ENCODE measurements at regions not wholly inside any gene's neighbourhood (a gene's known extent, or its start where the extent isn't known, plus 50 kb on each side); places are given as distances from the start of the nearest gene placed in this dataset.

DNA sequence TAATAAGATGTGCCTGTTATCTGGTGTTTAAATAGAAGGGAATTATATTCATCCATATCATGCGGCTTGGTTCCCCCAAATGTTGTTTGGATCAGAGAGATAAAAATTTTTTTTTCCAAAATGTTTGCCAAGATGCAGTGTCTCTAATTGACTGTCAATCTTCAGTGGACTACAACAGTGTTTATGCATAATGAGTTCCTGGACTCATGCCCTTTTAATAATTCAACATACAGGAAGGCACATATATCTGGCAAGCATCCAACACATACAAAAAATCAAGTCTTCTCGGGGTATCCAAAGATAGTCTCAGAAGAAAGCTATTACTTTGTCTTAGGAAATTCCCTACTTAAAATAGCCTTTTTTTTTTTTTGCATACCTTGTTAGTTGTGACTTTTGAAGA lies 1534.7 kb downstream of the EFNA5 start:
- TF ChIP-seq, protein P1, sequence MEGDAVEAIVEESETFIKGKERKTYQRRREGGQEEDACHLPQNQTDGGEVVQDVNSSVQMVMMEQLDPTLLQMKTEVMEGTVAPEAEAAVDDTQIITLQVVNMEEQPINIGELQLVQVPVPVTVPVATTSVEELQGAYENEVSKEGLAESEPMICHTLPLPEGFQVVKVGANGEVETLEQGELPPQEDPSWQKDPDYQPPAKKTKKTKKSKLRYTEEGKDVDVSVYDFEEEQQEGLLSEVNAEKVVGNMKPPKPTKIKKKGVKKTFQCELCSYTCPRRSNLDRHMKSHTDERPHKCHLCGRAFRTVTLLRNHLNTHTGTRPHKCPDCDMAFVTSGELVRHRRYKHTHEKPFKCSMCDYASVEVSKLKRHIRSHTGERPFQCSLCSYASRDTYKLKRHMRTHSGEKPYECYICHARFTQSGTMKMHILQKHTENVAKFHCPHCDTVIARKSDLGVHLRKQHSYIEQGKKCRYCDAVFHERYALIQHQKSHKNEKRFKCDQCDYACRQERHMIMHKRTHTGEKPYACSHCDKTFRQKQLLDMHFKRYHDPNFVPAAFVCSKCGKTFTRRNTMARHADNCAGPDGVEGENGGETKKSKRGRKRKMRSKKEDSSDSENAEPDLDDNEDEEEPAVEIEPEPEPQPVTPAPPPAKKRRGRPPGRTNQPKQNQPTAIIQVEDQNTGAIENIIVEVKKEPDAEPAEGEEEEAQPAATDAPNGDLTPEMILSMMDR (IDR thresholded peaks at IDR 0.05; ENCODE audit: borderline replicate concordance, extremely low read depth, insufficient read depth), result no peak
- Histone ChIP-seq H3K4me1 (ENCODE audit: control insufficient read depth in 2 of 3, insufficient read depth in 2 of 3, low read depth in 1 of 3, low read length in 3 of 3) (no peaks in the 10 kb centered on the region), H3K27me3 (ENCODE audit: control insufficient read depth, insufficient read depth, low read length) (no peaks in the 10 kb centered on the region), H3K4me3 (ENCODE audit: low read length in 3 of 3) (no peak overlapping the region), H3K9ac (ENCODE audit: low read length in 3 of 3) (no peak overlapping the region), H3K9me3 (ENCODE audit: control insufficient read depth in 2 of 3, insufficient read depth in 1 of 3, low read length in 3 of 3) (no peaks in the 10 kb centered on the region), H3K36me3 (ENCODE audit: control insufficient read depth in 2 of 3, insufficient read depth in 3 of 3, low read length in 3 of 3) (no peaks in the 10 kb centered on the region), H3K27ac (ENCODE audit: low read depth in 2 of 2, low read length in 2 of 2) (no peak overlapping the region)
- DNase-seq (no peak), FAIRE-seq (no peak)
- intact Hi-C loops (cut with DNase I), result no loop called here

DNA sequence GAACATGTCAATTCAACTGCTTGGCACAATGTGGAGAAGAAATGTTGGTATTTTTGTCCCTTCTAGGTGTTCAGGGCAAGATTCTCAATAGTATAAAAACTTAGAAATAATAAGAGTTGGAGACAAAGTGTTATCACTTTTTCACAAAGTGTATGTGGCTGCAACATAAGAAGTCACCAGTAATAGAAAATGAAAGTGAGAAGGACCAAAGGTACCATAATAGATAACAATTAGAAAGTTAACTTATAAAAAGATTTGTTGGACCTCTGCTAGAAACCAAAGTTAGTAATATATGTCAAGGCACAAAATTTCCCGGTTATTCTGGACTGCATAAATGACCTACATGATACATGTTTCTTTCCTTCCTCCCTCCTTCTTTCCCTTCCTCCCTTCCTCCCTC lies 1535.3 kb downstream of the EFNA5 start:
- no peaks in the 10 kb centered on the region for H3K9me3 ChIP-seq (ENCODE audit: control insufficient read depth in 2 of 3, insufficient read depth in 1 of 3, low read length in 3 of 3)
- intact Hi-C loops (cut with DNase I), result no loop called here
- no peaks in the 10 kb centered on the region for H3K27me3 ChIP-seq (ENCODE audit: control insufficient read depth, insufficient read depth, low read length)
- H3K4me3 ChIP-seq (ENCODE audit: low read length in 3 of 3), result no peak overlapping the region
- TF ChIP-seq, protein P1 (IDR thresholded peaks at IDR 0.05; ENCODE audit: borderline replicate concordance, extremely low read depth, insufficient read depth), result no peak
- H3K4me1 ChIP-seq (ENCODE audit: control insufficient read depth in 2 of 3, insufficient read depth in 2 of 3, low read depth in 1 of 3, low read length in 3 of 3), result no peaks in the 10 kb centered on the region
- no peak overlapping the region for H3K9ac ChIP-seq (ENCODE audit: low read length in 3 of 3)
- DNase-seq, result no peak
- H3K36me3 ChIP-seq (ENCODE audit: control insufficient read depth in 2 of 3, insufficient read depth in 3 of 3, low read length in 3 of 3), result no peaks in the 10 kb centered on the region
- no peak overlapping the region for H3K27ac ChIP-seq (ENCODE audit: low read depth in 2 of 2, low read length in 2 of 2)
- no peak for FAIRE-seq

DNA sequence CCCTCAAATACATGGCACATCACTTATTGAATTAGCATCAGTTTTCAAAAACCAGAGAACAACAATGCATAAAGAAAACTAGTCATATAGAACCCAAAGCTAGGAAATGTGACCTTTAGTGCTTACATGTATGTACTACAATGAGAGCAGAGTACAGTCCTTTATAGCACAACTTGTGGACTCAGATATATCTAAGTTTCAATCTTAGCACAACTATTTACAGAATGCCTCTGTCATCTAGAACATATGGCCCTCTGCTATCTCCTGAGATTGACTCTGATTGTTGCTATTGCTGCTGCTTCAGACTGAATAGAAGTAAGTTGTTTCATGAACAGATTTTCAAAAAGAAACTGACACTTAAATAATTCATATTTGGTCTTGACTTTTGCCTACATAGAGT lies 1536.2 kb downstream of the EFNA5 start:
- DNase-seq (no peak), FAIRE-seq (no peak)
- no peaks in the 10 kb centered on the region for H3K27me3 ChIP-seq (ENCODE audit: control insufficient read depth, insufficient read depth, low read length)
- H3K9me3 ChIP-seq (ENCODE audit: control insufficient read depth in 2 of 3, insufficient read depth in 1 of 3, low read length in 3 of 3), result no peaks in the 10 kb centered on the region
- no peak overlapping the region for H3K9ac ChIP-seq (ENCODE audit: low read length in 3 of 3)
- no peaks in the 10 kb centered on the region for H3K4me1 ChIP-seq (ENCODE audit: control insufficient read depth in 2 of 3, insufficient read depth in 2 of 3, low read depth in 1 of 3, low read length in 3 of 3)
- TF ChIP-seq, protein P1 (IDR thresholded peaks at IDR 0.05; ENCODE audit: borderline replicate concordance, extremely low read depth, insufficient read depth), result no peak
- intact Hi-C loops (cut with DNase I), result no loop called here
- no peak overlapping the region for H3K27ac ChIP-seq (ENCODE audit: low read depth in 2 of 2, low read length in 2 of 2)
- no peaks in the 10 kb centered on the region for H3K36me3 ChIP-seq (ENCODE audit: control insufficient read depth in 2 of 3, insufficient read depth in 3 of 3, low read length in 3 of 3)
- H3K4me3 ChIP-seq (ENCODE audit: low read length in 3 of 3), result no peak overlapping the region

DNA sequence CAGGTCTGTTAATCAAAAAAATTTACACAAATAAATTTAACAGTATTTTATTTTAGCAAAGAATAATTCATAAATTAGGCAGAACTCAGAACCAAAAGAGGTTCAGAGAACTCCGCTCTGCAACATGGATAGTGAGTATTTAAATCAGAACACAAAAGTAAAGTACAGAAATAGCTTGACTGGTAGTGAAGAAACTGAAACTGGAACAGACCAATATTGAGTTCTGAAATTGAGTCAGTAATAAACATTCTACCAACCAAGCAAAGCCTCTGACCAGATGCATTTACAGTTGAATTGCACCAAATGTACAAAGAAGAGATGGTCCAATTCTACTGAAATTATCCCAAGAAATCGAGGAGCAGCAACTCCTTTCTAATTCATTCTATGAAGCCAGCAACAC lies 1542.8 kb downstream of the EFNA5 start:
- no peaks in the 10 kb centered on the region for H3K4me1 ChIP-seq (ENCODE audit: control insufficient read depth in 2 of 3, insufficient read depth in 2 of 3, low read depth in 1 of 3, low read length in 3 of 3)
- no peaks in the 10 kb centered on the region for H3K9me3 ChIP-seq (ENCODE audit: control insufficient read depth in 2 of 3, insufficient read depth in 1 of 3, low read length in 3 of 3)
- FAIRE-seq, result no peak
- no peak for DNase-seq
- H3K36me3 ChIP-seq (ENCODE audit: control insufficient read depth in 2 of 3, insufficient read depth in 3 of 3, low read length in 3 of 3), result no peaks in the 10 kb centered on the region
- no peak overlapping the region for H3K4me3 ChIP-seq (ENCODE audit: low read length in 3 of 3)
- intact Hi-C loops (cut with DNase I), result no loop called here
- no peak overlapping the region for H3K27ac ChIP-seq (ENCODE audit: low read depth in 2 of 2, low read length in 2 of 2)
- H3K9ac ChIP-seq (ENCODE audit: low read length in 3 of 3), result no peak overlapping the region
- TF ChIP-seq, protein P1 (IDR thresholded peaks at IDR 0.05; ENCODE audit: borderline replicate concordance, extremely low read depth, insufficient read depth), result no peak
- H3K27me3 ChIP-seq (ENCODE audit: control insufficient read depth, insufficient read depth, low read length), result no peaks in the 10 kb centered on the region
